Lung (tissue), 11 donors: ENCODE measurements at regions not wholly inside any gene's neighbourhood (a gene's known extent, or its start where the extent isn't known, plus 50 kb on each side); places are given as distances from the start of the nearest gene placed in this dataset.
"Not testable (repeated sequence)": the region's sequence is repeated elsewhere in the genome, so short reads cannot be mapped to it uniquely, and the experiment has no call there.

Source experiments
- ATAC-seq: fragments of 200-7000 bp; cut with Tn5 transposase; one replicate; pipeline ENCODE4 v1.9.1; 2020; ENCODE audit warnings: moderate number of reproducible peaks; ENCODE audit not compliant: insufficient read depth, low FRiP score
- DNase-seq, 3 donors: peaks; one replicate each; pipeline ENCODE4 v3.0.0-alpha.2; 2013 to 2017
- H3K27ac ChIP-seq, 2 donors: one replicate each; pipeline ENCODE4 v1.5.1; 2013; ENCODE audit warnings: mild to moderate bottlenecking in 2 of 2, moderate library complexity in 2 of 2, control low read depth in 1 of 2, inconsistent platforms in 1 of 2, low read depth in 1 of 2, low read length in 1 of 2
- H3K27me3 ChIP-seq, 3 donors: one replicate each; pipeline ENCODE4 v1.5.1; 2013; ENCODE audit warnings: low read length in 2 of 3; ENCODE audit not compliant: control insufficient read depth in 3 of 3, insufficient read depth in 3 of 3
- H3K36me3 ChIP-seq, 4 donors: one replicate each; pipeline ENCODE4 v1.5.1; 2013; ENCODE audit warnings: low read length in 4 of 4, mild to moderate bottlenecking in 1 of 4, moderate library complexity in 1 of 4; ENCODE audit not compliant: control insufficient read depth in 4 of 4, insufficient read depth in 4 of 4
- H3K4me1 ChIP-seq, 5 donors: one replicate each; pipeline ENCODE4 v1.5.1; 2013; ENCODE audit warnings: low read length in 5 of 5, mild to moderate bottlenecking in 2 of 5, moderate library complexity in 1 of 5; ENCODE audit not compliant: control insufficient read depth in 5 of 5, insufficient read depth in 5 of 5
- H3K4me3 ChIP-seq: one replicate; pipeline ENCODE4 v1.5.1; 2013; ENCODE audit warnings: mild to moderate bottlenecking, control low read depth, moderate library complexity
- H3K9ac ChIP-seq, 2 donors: one replicate each; pipeline ENCODE4 v1.5.1; 2013; ENCODE audit warnings: low read length in 2 of 2, control low read depth in 1 of 2; ENCODE audit not compliant: insufficient read depth in 1 of 2
- H3K9me3 ChIP-seq, 4 donors: one replicate each; pipeline ENCODE4 v1.5.1; 2013; ENCODE audit warnings: low read length in 3 of 4, mild to moderate bottlenecking in 1 of 4, moderate library complexity in 1 of 4; ENCODE audit not compliant: control insufficient read depth in 4 of 4, insufficient read depth in 3 of 4
- WGBS, 2 donors: extraction: QIAGEN DNeasy Blood & Tissue Kit; methylation state at CpG; one replicate each; pipeline ENCODE4 v1.1.7; 2013; 5-methylcytosine and 5-hydroxymethylcytosine counted together
- TF ChIP-seq, protein P1 (sequence below): IDR thresholded peaks from 2 replicates; pipeline ENCODE4 v1.5.1; 2012; ENCODE audit warnings: mild to moderate bottlenecking; ENCODE audit errors: control extremely low read depth, extremely low read depth
- donor health status: control.
- donor health status: control.
- donor health status: Bipolar disorder and iron deficiency.
- donor health status: healthy.
- donor health status: DM: yes; HTN: yes; CAD: no.

DNA sequence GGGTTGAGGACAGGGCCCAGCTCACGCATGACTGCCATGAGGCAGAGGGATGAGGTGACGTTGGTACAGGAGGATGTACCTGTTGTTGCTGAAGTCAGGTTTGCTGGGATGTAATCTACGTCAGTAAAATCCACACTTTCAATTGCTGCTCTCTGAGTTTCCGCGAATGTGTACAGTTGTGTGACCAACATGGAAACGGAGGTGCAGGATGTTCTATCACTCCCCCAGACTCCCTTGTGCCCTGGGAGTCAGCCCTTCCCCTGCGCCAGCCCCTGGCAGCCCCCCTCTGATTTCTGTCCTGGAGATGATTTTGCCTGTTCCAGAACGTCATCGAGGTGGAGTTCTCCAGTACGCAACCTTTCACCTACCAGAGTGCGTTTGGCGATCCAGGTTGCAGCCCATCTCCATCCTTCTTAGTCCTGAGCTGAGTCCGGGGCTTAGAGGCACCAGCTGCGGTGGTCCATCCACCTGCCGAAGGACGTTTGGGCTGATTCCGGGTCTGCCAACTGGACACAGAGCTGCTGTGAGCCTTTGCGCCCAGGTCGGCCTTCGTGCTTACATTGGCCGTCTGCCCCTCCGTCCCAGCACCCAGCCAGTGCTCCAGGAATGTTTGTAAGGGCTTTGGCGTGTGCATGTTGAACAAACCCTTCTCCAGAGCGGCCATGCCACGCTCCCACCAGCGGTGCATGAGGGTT is 213.5 kb upstream of the ZNF469 start:
- H3K4me3 ChIP-seq, H3K36me3 ChIP-seq, H3K9ac ChIP-seq, H3K27me3 ChIP-seq, DNase-seq, ATAC-seq, H3K9me3 ChIP-seq, H3K27ac ChIP-seq: not testable (repeated sequence)
- 85 to 91% methylated on average over 25 to 26 of the region's 26 CpGs for WGBS, 2 donors
- peaks cover 0 to 28% (median 0%) of the 10 kb centered on the region in 5 donors for H3K4me1 ChIP-seq

DNA sequence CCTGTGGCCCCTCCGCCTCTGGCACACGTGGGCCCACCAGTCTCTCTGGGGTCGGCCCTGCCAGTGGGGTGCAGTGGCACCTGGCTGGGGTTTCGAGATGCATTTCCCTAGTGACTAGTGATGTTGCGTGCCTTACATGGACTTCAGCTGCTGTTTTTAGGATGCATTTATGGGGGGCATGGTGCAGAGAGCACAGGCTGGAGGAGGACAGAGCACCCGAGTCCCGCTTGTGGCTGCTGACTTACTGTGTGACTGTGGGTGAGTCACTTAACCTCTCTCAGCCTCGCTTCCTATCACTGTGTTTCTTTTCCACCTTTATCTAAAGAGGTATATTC is 213.0 kb upstream of the ZNF469 start:
- H3K9me3 ChIP-seq, H3K27me3 ChIP-seq, H3K9ac ChIP-seq, ATAC-seq, H3K27ac ChIP-seq, H3K4me3 ChIP-seq, DNase-seq, H3K36me3 ChIP-seq: not testable (repeated sequence)
- peaks cover 0 to 28% (median 0%) of the 10 kb centered on the region in 5 donors for H3K4me1 ChIP-seq
- WGBS, 2 donors = 88 to 96% methylated on average over 8 of the region's 8 CpGs

DNA sequence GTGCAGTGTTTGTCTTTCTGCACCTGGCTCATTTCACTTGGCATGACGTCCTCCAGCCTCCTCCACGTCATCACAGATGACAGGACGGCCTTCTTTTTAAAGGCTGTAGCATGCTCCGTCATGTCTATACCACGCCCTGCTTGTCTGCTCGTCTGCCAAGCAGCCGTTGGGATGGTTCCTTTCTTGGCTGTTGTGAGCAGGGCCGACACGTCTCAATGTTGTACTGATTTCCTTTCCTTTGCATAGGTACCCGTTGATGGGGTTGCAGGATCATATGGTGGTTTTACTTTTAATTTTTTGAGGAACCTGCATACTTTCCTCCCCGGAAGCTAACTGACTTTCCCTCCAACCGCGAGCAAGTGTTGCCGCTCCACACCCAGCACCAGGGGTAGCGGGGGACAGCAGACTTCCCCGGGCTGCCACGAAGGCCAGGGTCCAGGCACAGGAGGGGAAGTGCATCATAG is 212.2 kb upstream of the ZNF469 start:
- Histone ChIP-seq H3K27me3 (no peaks in the 10 kb centered on the region), H3K9me3 (peaks cover 0 to 1% (median 0%) of the 10 kb centered on the region in 4 donors), H3K4me3 (no peak overlapping the region), H3K36me3 (no peaks in the 10 kb centered on the region), H3K9ac (no peak overlapping the region), H3K27ac (no peak overlapping the region), H3K4me1 (peaks cover 0 to 23% (median 0%) of the 10 kb centered on the region in 5 donors)
- DNase-seq (no peak), ATAC-seq (no peak)
- WGBS, 2 donors = 47 to 61% methylated on average over 17 of the region's 17 CpGs
- TF ChIP-seq, protein P1, sequence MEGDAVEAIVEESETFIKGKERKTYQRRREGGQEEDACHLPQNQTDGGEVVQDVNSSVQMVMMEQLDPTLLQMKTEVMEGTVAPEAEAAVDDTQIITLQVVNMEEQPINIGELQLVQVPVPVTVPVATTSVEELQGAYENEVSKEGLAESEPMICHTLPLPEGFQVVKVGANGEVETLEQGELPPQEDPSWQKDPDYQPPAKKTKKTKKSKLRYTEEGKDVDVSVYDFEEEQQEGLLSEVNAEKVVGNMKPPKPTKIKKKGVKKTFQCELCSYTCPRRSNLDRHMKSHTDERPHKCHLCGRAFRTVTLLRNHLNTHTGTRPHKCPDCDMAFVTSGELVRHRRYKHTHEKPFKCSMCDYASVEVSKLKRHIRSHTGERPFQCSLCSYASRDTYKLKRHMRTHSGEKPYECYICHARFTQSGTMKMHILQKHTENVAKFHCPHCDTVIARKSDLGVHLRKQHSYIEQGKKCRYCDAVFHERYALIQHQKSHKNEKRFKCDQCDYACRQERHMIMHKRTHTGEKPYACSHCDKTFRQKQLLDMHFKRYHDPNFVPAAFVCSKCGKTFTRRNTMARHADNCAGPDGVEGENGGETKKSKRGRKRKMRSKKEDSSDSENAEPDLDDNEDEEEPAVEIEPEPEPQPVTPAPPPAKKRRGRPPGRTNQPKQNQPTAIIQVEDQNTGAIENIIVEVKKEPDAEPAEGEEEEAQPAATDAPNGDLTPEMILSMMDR = no peak

DNA sequence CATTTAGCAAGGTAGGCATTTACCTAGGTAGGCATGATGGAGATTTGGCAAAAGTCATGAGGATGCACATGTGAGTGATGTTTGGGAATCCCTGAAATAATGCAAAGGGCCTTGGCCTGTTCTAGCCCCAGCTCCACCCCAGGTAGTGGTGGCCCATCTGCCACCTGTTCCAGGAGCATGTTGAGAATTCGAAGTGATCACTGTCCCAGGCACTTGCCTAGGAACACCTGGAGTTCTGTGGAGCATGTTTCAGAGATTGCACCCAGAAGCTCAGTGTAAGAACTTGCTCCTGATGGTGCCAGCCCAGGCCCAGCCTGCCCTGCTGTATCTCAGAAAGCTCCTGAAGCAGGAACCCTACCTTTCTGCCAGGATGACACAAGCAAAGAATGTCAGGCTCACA is 211.6 kb upstream of the ZNF469 start:
- H3K9ac ChIP-seq, H3K36me3 ChIP-seq, DNase-seq, ATAC-seq, H3K27ac ChIP-seq, H3K4me3 ChIP-seq, H3K9me3 ChIP-seq, H3K27me3 ChIP-seq: not testable (repeated sequence)
- WGBS, 2 donors = 75 to 92% methylated on average over 1 of the region's 1 CpG
- peaks cover 0 to 19% (median 0%) of the 10 kb centered on the region in 5 donors for H3K4me1 ChIP-seq

DNA sequence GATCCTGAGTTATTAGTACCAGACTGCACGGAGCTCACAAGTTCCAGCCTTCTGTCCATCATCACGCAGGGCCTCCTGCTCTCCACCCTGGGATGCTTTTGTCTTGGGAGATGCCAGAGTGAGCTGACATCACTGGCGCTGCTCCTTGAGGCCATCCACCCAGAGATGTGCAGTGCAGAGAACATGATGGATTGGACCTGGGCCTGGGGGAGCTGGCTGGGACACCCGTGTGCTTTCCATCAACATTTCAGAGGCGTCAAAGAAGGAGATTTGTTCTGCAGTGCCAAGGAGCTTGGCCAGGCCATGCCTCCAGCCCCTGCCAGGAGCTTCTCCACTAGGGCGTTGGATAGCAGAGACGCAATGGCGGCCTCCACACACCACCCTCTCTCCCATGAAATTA is 206.6 kb upstream of the ZNF469 start:
- not testable (repeated sequence) for H3K27me3 ChIP-seq, DNase-seq, ATAC-seq, H3K36me3 ChIP-seq, H3K4me1 ChIP-seq, H3K9ac ChIP-seq, H3K9me3 ChIP-seq, H3K27ac ChIP-seq, H3K4me3 ChIP-seq
- WGBS, 2 donors = 91 to 100% methylated on average over 3 of the region's 8 CpGs

DNA sequence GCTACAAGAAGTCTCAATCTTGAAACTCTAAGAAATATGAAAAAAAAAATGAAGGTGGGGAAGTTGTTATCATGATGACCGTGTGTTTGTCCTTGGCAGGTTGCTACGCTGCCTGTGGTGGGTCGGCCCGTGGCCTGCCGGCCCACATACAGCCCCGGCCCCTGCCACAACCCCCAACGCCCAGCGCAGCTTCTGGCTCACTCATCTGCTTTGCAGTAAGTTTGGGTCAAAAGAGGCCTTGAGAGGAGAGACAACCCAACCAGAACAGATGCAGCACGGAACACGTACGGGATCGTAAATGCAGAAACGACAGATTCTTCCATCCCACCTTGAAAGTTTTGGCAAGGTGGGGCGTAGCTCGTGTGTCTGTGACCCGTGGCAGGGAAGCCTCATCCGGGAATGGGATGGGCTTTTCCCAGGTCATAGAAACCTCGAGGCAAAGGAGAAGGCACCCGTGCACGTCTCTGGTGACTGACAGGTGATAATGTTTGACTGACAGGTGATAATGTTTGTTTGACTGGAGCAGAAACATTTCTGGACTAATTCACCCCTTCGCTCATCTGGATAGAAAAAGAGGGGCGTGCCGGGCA is 206.1 kb upstream of the ZNF469 start:
- DNase-seq, H3K4me1 ChIP-seq, H3K9ac ChIP-seq, H3K36me3 ChIP-seq, H3K27ac ChIP-seq, H3K4me3 ChIP-seq, H3K9me3 ChIP-seq, ATAC-seq, H3K27me3 ChIP-seq: not testable (repeated sequence)
- 82 to 84% methylated on average over 23 of the region's 23 CpGs for WGBS, 2 donors

DNA sequence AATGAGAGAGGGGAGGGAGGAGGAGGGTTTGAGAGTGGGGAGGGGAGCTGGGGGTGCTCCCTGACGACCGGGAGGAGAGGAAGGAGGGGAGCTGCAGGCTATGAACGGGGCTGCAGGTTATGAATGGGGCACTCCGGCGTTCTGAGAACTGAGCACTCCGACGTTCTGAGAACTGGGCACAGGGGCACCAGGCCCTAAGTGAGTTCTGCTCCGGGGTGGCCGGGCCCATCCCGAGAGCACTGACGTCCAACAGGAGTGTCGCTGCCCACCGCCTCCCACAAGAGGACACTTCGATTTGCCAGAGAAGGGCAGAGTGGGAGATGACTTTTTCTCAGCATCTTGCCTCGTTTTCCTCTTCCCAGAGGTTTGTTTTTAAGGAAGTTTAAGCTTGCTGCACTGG is 204.5 kb upstream of the ZNF469 start:
- H3K4me3 ChIP-seq, H3K9me3 ChIP-seq, H3K9ac ChIP-seq, H3K27ac ChIP-seq, H3K36me3 ChIP-seq, ATAC-seq, H3K27me3 ChIP-seq, H3K4me1 ChIP-seq, DNase-seq: not testable (repeated sequence)
- 81 to 82% methylated on average over 15 of the region's 15 CpGs for WGBS, 2 donors
